NB4 (cell line): ENCODE measurements at regions not wholly inside any gene's neighbourhood (a gene's known extent, or its start where the extent isn't known, plus 50 kb on each side); places are given as distances from the start of the nearest gene placed in this dataset.

ENCODE experiments used
- DNase-seq: peaks from one replicate; pipeline ENCODE4 v3.0.0; 2010; ENCODE audit warnings: low read depth
- H3K4me3 ChIP-seq: one replicate; pipeline ENCODE4 v1.5.1; 2011; ENCODE audit warnings: mild to moderate bottlenecking, low read depth, low read length, moderate library complexity
- MYC ChIP-seq: IDR thresholded peaks from 2 replicates; pipeline ENCODE4 v1.6.1; 2011; ENCODE audit warnings: low read depth, low read length
- POLR2A ChIP-seq: IDR thresholded peaks from 2 replicates; pipeline ENCODE4 v1.6.1; 2011; ENCODE audit warnings: mild to moderate bottlenecking; ENCODE audit not compliant: insufficient read length; ENCODE audit errors: extremely low read depth
- TF ChIP-seq, protein P1 (sequence below): IDR thresholded peaks from 2 replicates; pipeline ENCODE4 v1.6.1; 2011; ENCODE audit warnings: low read depth, low read length
- TF ChIP-seq, protein P2 (sequence below): IDR thresholded peaks from one replicate; pipeline ENCODE4 v1.5.1; 2012; ENCODE audit warnings: low read depth, low read length

DNA sequence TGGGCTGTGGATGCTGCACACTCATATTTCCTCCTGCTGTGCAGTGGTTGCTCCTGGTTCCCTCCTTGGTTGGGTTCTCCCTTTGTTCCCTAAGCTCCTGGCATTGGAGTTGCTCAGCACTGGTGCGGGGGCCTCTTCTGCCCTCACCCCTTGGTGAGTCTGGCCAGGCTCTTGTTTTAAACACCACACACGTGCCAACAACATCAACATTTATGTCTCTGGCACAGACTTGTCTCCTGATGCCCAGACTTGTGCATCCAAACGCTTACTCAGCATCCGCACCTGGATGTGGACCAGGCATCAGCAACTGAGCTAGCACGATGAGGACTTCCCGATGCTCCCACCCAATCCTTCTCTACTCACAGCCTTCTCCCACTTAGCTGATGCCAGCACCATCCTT is 627.6 kb downstream of the NPHP4 start:
- TF ChIP-seq MYC, result no peak
- TF ChIP-seq, protein P1, sequence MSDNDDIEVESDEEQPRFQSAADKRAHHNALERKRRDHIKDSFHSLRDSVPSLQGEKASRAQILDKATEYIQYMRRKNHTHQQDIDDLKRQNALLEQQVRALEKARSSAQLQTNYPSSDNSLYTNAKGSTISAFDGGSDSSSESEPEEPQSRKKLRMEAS, result no peak
- TF ChIP-seq, protein P2, sequence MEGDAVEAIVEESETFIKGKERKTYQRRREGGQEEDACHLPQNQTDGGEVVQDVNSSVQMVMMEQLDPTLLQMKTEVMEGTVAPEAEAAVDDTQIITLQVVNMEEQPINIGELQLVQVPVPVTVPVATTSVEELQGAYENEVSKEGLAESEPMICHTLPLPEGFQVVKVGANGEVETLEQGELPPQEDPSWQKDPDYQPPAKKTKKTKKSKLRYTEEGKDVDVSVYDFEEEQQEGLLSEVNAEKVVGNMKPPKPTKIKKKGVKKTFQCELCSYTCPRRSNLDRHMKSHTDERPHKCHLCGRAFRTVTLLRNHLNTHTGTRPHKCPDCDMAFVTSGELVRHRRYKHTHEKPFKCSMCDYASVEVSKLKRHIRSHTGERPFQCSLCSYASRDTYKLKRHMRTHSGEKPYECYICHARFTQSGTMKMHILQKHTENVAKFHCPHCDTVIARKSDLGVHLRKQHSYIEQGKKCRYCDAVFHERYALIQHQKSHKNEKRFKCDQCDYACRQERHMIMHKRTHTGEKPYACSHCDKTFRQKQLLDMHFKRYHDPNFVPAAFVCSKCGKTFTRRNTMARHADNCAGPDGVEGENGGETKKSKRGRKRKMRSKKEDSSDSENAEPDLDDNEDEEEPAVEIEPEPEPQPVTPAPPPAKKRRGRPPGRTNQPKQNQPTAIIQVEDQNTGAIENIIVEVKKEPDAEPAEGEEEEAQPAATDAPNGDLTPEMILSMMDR, result no peak
- TF ChIP-seq POLR2A, result no peak
- no peak for DNase-seq
- no peak overlapping the region for H3K4me3 ChIP-seq

DNA sequence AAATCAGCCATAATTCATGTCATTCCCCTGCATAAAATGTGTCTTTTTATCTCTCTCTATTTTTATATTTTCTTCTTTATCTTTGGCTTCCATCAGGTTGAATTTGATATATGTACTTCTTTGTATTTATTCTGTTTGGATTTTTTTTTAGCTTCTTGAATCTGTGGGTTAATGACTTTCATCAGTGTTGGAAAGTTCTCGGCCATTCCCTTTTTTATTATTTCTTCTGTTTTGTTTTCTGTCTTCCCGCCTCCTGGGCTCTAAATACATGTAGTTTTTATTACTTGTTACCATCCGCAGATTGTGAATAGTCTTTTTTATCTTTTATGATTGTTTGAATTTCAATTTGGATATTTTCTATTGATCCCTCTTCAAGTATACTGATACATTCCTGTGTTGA is 637.5 kb downstream of the NPHP4 start:
- TF ChIP-seq, protein P1, result no peak
- no peak for TF ChIP-seq POLR2A
- TF ChIP-seq, protein P2, result no peak
- TF ChIP-seq MYC, result no peak
- no peak for DNase-seq
- no peak overlapping the region for H3K4me3 ChIP-seq

DNA sequence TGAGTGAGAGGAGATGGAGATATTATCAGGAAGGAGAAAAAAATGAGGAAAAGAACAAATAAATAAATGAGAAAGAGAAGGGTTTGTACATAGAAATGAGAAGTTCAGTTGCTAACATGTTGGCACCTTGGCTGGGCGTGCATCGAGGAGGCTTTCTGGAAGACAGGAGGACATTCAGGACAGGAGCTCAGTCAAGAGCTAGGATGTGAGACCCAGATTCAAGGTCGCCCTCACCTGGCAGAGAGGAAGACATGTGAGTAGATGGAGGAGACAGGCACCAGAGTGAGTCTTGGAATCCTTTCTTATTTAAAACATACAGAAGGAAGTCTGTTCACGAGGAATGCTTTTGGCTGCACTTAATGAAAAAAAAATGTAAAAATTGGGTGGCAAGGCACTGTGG is 640.9 kb downstream of the NPHP4 start:
- TF ChIP-seq POLR2A, result no peak
- TF ChIP-seq, protein P1, result no peak
- no peak for TF ChIP-seq MYC
- TF ChIP-seq, protein P2, result no peak
- H3K4me3 ChIP-seq, result no peak overlapping the region
- no peak for DNase-seq

DNA sequence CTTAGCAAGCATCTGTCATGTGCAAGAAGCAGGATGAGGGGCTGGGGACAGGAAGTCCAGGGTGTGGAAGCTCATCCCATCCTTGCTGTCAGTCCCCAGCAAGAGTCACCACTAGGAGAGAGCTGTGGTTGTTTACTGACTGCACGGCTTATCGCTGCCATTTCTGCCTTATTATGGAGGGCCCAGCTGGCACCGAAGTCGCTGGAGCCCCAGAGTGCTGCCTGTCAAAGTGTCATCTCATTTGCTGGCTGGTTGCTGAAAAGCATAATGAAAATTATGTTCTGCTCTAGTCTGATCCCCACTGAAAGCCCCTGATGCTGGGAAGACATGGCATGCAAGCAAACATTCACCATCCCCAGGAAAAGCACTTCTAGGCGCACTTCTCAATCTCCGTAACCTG is 642.7 kb downstream of the NPHP4 start:
- H3K4me3 ChIP-seq, result no peak overlapping the region
- DNase-seq, result no peak
- TF ChIP-seq POLR2A (no peak), MYC (no peak)
- TF ChIP-seq, protein P2, result no peak
- TF ChIP-seq, protein P1, result no peak

DNA sequence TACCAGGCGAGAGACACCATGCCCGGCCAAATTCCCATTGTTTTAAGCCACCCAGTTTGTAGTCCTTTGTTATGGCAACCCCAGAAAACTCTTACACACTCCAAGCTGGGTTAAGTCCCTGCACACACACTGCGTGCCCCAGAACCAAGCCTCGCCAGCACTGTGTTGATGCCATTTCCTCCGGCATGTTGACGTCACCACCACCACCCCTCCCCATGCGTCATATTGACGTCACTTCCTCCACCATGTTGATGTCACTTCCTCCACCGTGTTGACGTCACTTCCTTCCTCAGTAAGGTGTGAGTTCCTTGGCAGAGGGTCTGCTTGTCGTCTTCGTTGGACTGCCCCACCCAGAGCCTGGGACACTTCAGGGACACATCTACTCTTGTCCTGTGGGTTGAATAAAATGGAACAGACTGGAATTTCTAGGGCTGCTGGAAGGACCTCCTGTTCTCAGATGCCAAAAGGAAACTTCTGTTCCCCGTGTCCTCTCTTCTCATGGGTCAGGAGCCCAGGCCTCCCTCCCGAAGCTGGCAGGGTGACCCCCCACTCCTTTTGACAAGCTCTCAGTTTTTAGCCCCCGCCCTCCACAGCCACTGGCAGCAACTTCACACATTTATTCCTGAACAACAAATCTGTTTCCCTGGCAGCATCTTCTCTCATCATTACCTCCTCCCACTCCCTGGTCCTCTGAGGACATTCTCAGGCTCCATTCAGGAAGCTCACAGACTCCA is 643.3 kb downstream of the NPHP4 start:
- no peak for DNase-seq
- H3K4me3 ChIP-seq, result no peak overlapping the region
- TF ChIP-seq, protein P1, result no peak
- TF ChIP-seq MYC (no peak), POLR2A (no peak)
- TF ChIP-seq, protein P2, result no peak
